IPS-20b (cell line): ENCODE measurements at regions not wholly inside any gene's neighbourhood (a gene's known extent, or its start where the extent isn't known, plus 50 kb on each side); places are given as distances from the start of the nearest gene placed in this dataset.
A peak's percentile ranks its signal among the peaks of the same experiment; 100 is the strongest.

ENCODE experiments used
- H3K27ac ChIP-seq: one replicate; pipeline ENCODE4 v1.5.1; 2013; ENCODE audit warnings: low read length
- H3K27me3 ChIP-seq: 2 replicates; pipeline ENCODE4 v1.6.1; 2013; ENCODE audit warnings: mild to moderate bottlenecking, low read length, inconsistent platforms; ENCODE audit not compliant: insufficient read depth
- H3K36me3 ChIP-seq: 2 replicates; pipeline ENCODE4 v1.6.1; 2013; ENCODE audit warnings: low read depth, mild to moderate bottlenecking, inconsistent platforms, low read length, moderate library complexity; ENCODE audit not compliant: insufficient read depth
- H3K4me1 ChIP-seq: 2 replicates; pipeline ENCODE4 v1.6.1; 2013; ENCODE audit warnings: mild to moderate bottlenecking, control low read depth, inconsistent platforms, low read length, moderate library complexity; ENCODE audit not compliant: insufficient read depth
- H3K4me3 ChIP-seq: 2 replicates; pipeline ENCODE4 v1.5.1; 2013; ENCODE audit warnings: mild to moderate bottlenecking, low read length, inconsistent platforms
- H3K9ac ChIP-seq: 2 replicates; pipeline ENCODE4 v1.6.1; 2013; ENCODE audit warnings: low read depth, mild to moderate bottlenecking, inconsistent platforms, low read length, moderate library complexity
- H3K9me3 ChIP-seq: 2 replicates; pipeline ENCODE4 v1.6.1; 2013; ENCODE audit warnings: mild to moderate bottlenecking, low read depth, low read length, inconsistent platforms; ENCODE audit not compliant: insufficient read depth

DNA sequence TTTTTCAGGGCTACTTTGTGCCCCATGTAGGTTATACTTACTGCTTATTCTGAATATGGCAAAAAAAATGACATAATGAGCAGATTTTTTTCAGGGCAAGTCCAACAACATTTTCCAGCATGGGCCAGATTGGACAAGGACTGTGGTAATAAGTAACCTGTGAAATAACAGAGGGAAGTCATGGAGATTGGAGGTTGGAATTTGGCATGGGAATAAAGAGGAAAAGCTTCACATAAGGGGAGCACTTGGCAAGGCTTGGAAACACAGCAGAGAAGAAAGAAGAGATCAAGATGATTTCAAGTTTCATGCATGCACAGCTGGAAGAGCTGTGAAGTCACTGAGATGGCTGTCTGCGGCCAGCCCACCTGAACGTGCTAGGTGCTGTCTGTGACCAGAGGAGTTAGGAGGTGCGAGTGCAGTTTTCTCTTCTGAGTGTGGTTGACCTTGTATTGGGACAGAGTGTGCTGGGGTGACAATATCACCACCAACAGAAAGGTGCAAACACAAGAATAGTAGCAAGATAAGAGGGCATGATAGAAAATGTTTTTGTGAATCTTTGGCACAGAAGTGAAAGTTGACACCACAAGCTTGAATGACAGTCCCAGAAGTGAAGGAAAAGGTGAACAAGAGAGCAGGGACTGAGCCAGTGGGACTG, 71.1 kb upstream of the DSC1 start:
- Histone ChIP-seq H3K9ac (no peak overlapping the region), H3K27ac (no peak overlapping the region), H3K4me3 (no peak overlapping the region), H3K36me3 (no peaks in the 10 kb centered on the region), H3K9me3 (no peaks in the 10 kb centered on the region), H3K4me1 (no peaks in the 10 kb centered on the region), H3K27me3 (no peaks in the 10 kb centered on the region)

- Histone ChIP-seq H3K9me3 (no peaks in the 10 kb centered on the region), H3K4me3 (no peak overlapping the region), H3K27ac (no peak overlapping the region), H3K9ac (no peak overlapping the region), H3K4me1 (0 out of 2 replicates have a peak, but pooled peaks cover 3% of the 10 kb centered on the region), H3K36me3 (no peaks in the 10 kb centered on the region), H3K27me3 (no peaks in the 10 kb centered on the region)
Measured at GRCh38 chr18:31235856-31236255, 73.2 kb upstream of the DSC1 start.

- Histone ChIP-seq H3K9me3 (no peaks in the 10 kb centered on the region), H3K27me3 (no peaks in the 10 kb centered on the region), H3K27ac (no peak overlapping the region), H3K4me3 (no peak overlapping the region), H3K36me3 (no peaks in the 10 kb centered on the region), H3K9ac (no peak overlapping the region), H3K4me1 (peaks cover 10% of the 10 kb centered on the region; the same call in 1 of the 2 replicates)
Measured at GRCh38 chr18:31237142-31237541, 74.5 kb upstream of the DSC1 start.

- H3K4me3 ChIP-seq = no peak overlapping the region
- H3K9me3 ChIP-seq = no peaks in the 10 kb centered on the region
- no peaks in the 10 kb centered on the region for H3K27me3 ChIP-seq
- H3K36me3 ChIP-seq = no peaks in the 10 kb centered on the region
- H3K27ac ChIP-seq = no peak overlapping the region
- H3K4me1 ChIP-seq = peaks cover 30% of the 10 kb centered on the region
- H3K9ac ChIP-seq = no peak overlapping the region
Measured at GRCh38 chr18:31241425-31241824, 76.5 kb upstream of the DSG1 start.

- H3K9ac ChIP-seq = no peak overlapping the region
- no peak overlapping the region for H3K27ac ChIP-seq
Measured at GRCh38 chr18:31241900-31242409, 76.0 kb upstream of the DSG1 start.

DNA sequence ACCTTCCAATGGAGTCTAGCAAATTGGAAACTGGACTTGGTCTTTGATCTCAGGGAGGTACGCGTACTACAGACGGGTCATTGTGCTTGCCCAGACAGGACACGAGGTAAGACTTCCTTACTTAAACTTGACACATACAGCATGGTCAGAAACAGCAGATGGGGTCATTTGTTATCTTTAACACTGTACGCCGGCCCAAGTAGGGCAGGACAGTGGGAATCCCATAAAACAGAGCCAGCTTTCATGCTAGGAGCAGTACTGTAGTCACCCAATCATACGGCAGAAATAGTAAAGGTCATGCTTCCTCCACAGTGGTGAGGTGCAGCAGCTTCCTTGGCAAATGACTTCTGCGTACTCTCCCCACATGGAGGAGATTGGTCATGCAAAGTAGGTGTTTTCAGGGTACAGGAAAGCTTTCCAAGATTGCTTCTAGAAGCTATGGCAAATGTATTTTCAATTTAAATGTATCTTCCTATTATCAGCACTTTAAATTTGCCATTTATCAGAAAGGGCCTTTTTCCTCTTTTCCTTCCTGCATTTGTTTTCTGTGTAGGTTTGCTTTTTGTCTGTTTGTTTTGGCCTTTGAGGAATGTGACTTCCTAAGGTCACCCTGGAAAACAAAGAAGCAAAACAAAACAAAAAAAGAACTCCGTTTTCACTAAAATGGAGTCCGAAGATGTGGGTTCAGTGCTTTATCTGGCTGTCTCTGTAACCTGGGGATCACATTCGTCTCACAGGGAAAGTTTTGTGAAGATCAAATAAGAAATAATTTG, 74.0 kb upstream of the DSG1 start:
- no peak overlapping the region for H3K9ac ChIP-seq
- H3K36me3 ChIP-seq = no peaks in the 10 kb centered on the region
- H3K4me1 ChIP-seq = peaks cover 30% of the 10 kb centered on the region
- no peaks in the 10 kb centered on the region for H3K27me3 ChIP-seq
- H3K9me3 ChIP-seq = no peaks in the 10 kb centered on the region
- H3K27ac ChIP-seq = peak overlapping the region; percentile 25
- no peak overlapping the region for H3K4me3 ChIP-seq

More at GRCh38 chr18:31241900-31242409, 76.0 kb upstream of the DSG1 start:
- Histone ChIP-seq H3K4me3 (no peak overlapping the region), H3K27me3 (no peaks in the 10 kb centered on the region), H3K36me3 (no peaks in the 10 kb centered on the region), H3K4me1 (peaks cover 30% of the 10 kb centered on the region), H3K9me3 (no peaks in the 10 kb centered on the region)

DNA sequence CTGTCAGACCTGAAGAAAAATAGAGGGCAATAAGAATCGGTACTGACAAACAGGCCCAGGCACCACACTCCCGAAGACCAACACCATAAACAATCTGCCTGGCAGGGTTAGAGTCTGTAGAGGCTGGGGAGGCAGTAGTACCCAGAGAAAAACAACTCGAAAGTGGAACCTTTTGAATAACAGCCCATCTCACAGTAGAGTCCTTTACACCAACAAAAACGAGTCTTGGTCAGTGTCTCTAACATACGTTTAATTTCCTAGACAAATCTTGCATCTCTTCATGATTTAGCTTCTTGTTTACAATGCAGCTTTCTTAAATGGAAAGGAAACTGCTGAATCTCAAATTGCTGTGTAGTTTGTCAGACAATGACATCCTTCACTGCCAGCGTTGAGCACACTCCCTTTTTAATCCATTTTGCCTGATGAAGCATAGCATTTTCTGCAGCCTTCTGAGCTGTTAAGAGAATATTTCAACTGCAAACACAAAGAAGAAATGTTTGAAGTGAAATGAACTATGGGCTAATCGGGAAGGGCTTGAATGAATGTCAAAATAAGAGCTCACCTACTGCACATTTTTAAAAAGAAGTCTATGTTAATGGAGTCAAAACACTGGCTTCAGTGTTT, 73.1 kb upstream of the DSG1 start:
- Histone ChIP-seq H3K9me3 (no peaks in the 10 kb centered on the region), H3K36me3 (no peaks in the 10 kb centered on the region), H3K9ac (peak overlapping the region; percentile 3; the same call in 1 of the 2 replicates), H3K27me3 (no peaks in the 10 kb centered on the region), H3K27ac (peak overlapping the region; percentile 25), H3K4me1 (peaks cover 30% of the 10 kb centered on the region), H3K4me3 (no peak overlapping the region)

GRCh38 chr18:31245820-31246219, 72.1 kb upstream of the DSG1 start:
- H3K4me3 ChIP-seq = no peak overlapping the region
- no peaks in the 10 kb centered on the region for H3K9me3 ChIP-seq
- H3K4me1 ChIP-seq = peaks cover 28% of the 10 kb centered on the region
- H3K36me3 ChIP-seq = no peaks in the 10 kb centered on the region
- no peaks in the 10 kb centered on the region for H3K27me3 ChIP-seq
- H3K9ac ChIP-seq = no peak overlapping the region
- no peak overlapping the region for H3K27ac ChIP-seq

- H3K4me1 ChIP-seq = peaks cover 24% of the 10 kb centered on the region
- no peaks in the 10 kb centered on the region for H3K9me3 ChIP-seq
- H3K36me3 ChIP-seq = no peaks in the 10 kb centered on the region
- H3K4me3 ChIP-seq = no peak overlapping the region
- no peak overlapping the region for H3K9ac ChIP-seq
- no peaks in the 10 kb centered on the region for H3K27me3 ChIP-seq
- H3K27ac ChIP-seq = no peak overlapping the region
Measured at GRCh38 chr18:31246460-31246859, 71.5 kb upstream of the DSG1 start.

- Histone ChIP-seq H3K4me3 (no peak overlapping the region), H3K27ac (no peak overlapping the region), H3K9me3 (no peaks in the 10 kb centered on the region), H3K9ac (no peak overlapping the region), H3K27me3 (no peaks in the 10 kb centered on the region), H3K4me1 (peaks cover 20% of the 10 kb centered on the region), H3K36me3 (no peaks in the 10 kb centered on the region)
Measured at GRCh38 chr18:31247574-31248199, 70.3 kb upstream of the DSG1 start.

GRCh38 chr18:31248783-31249521, 69.0 kb upstream of the DSG1 start:
- H3K4me3 ChIP-seq = no peak overlapping the region
- no peaks in the 10 kb centered on the region for H3K36me3 ChIP-seq
- H3K9ac ChIP-seq = no peak overlapping the region
- no peaks in the 10 kb centered on the region for H3K27me3 ChIP-seq
- H3K4me1 ChIP-seq = peaks cover 15% of the 10 kb centered on the region
- no peaks in the 10 kb centered on the region for H3K9me3 ChIP-seq
- H3K27ac ChIP-seq = no peak overlapping the region
